Liver (tissue), 8 donors: ENCODE measurements at regions not wholly inside any gene's neighbourhood (a gene's known extent, or its start where the extent isn't known, plus 50 kb on each side); places are given as distances from the start of the nearest gene placed in this dataset.

Experiments
- DNase-seq: peaks from one replicate; pipeline ENCODE4 v3.0.0-alpha.2; 2017; ENCODE audit warnings: low spot score
- H3K27ac ChIP-seq, 2 donors: one replicate each; pipeline ENCODE4 v1.7.0; 2013; ENCODE audit warnings: inconsistent platforms in 2 of 2, low read length in 2 of 2, control low read depth in 1 of 2, low read depth in 1 of 2, mild to moderate bottlenecking in 1 of 2
- H3K27me3 ChIP-seq, 4 donors: one replicate each; pipeline versions ENCODE4 v1.6.1 to v1.7.0; 2013; ENCODE audit warnings: low read length in 3 of 4, inconsistent platforms in 1 of 4, mild to moderate bottlenecking in 1 of 4, moderate library complexity in 1 of 4; ENCODE audit not compliant: control insufficient read depth in 4 of 4, insufficient read depth in 4 of 4
- H3K36me3 ChIP-seq, 4 donors: one replicate each; pipeline versions ENCODE4 v1.6.1 to v1.7.0; 2013; ENCODE audit warnings: low read length in 3 of 4, mild to moderate bottlenecking in 3 of 4, low read depth in 1 of 4, moderate library complexity in 1 of 4; ENCODE audit not compliant: control insufficient read depth in 4 of 4, insufficient read depth in 3 of 4
- H3K4me1 ChIP-seq, 4 donors: one replicate each; pipeline versions ENCODE4 v1.6.1 to v1.7.0; 2013; ENCODE audit warnings: low read length in 3 of 4, mild to moderate bottlenecking in 3 of 4, moderate library complexity in 1 of 4; ENCODE audit not compliant: control insufficient read depth in 4 of 4, insufficient read depth in 4 of 4
- H3K4me3 ChIP-seq, 3 donors: one replicate each; pipeline versions ENCODE4 v1.6.1 to v1.7.0; 2013; ENCODE audit warnings: low read length in 3 of 3, control low read depth in 1 of 3, low read depth in 1 of 3, mild to moderate bottlenecking in 1 of 3
- H3K9ac ChIP-seq, 2 donors: one replicate each; pipeline ENCODE4 v1.7.0; 2013; ENCODE audit warnings: low read length in 2 of 2, mild to moderate bottlenecking in 2 of 2, moderate library complexity in 2 of 2, control low read depth in 1 of 2, low read depth in 1 of 2
- H3K9me3 ChIP-seq, 4 donors: one replicate each; pipeline versions ENCODE4 v1.6.1 to v1.7.0; 2013; ENCODE audit warnings: low read length in 3 of 4; ENCODE audit not compliant: control insufficient read depth in 4 of 4
- CTCF ChIP-seq: fragments of 150-350 bp; IDR thresholded peaks from 2 replicates; pipeline ENCODE4 v1.5.1; 2017; ENCODE audit warnings: improper control_type of control experiment, low read depth, low read length; ENCODE audit not compliant: missing input control
- EGR1 ChIP-seq, 2 donors: IDR thresholded peaks; 2 replicates each; pipeline ENCODE4 v1.6.1; 2016 to 2018; ENCODE audit warnings: antibody characterized with exemption in 2 of 2, low read depth in 2 of 2
- FOXA1 ChIP-seq: IDR thresholded peaks from 2 replicates; pipeline ENCODE4 v1.6.1; 2016; ENCODE audit warnings: antibody characterized with exemption
- FOXA2 ChIP-seq: IDR thresholded peaks from 2 replicates; pipeline ENCODE4 v1.6.1; 2016; ENCODE audit warnings: antibody characterized with exemption
- GABPA ChIP-seq, 2 donors: IDR thresholded peaks in 1 of 2; conservative IDR thresholded peaks in 1 of 2; 2 replicates each; pipeline ENCODE4 v1.6.1; 2016; ENCODE audit warnings: antibody characterized with exemption in 2 of 2, mild to moderate bottlenecking in 1 of 2, moderate library complexity in 1 of 2
- HNF4A ChIP-seq, 2 donors: conservative IDR thresholded peaks; 2 replicates each; pipeline ENCODE4 v1.6.1; 2016; ENCODE audit warnings: antibody characterized with exemption in 2 of 2, mild to moderate bottlenecking in 2 of 2
- HNF4G ChIP-seq: IDR thresholded peaks from 2 replicates; pipeline ENCODE4 v1.6.1; 2016; ENCODE audit warnings: antibody characterized with exemption
- JUND ChIP-seq, 2 donors: IDR thresholded peaks; 2 replicates each; pipeline ENCODE4 v1.6.1; 2016; ENCODE audit warnings: antibody characterized with exemption in 2 of 2
- MAX ChIP-seq: IDR thresholded peaks from 2 replicates; pipeline ENCODE4 v1.6.1; 2016; ENCODE audit warnings: antibody characterized with exemption
- NR2F2 ChIP-seq: IDR thresholded peaks from 2 replicates; pipeline ENCODE4 v1.6.1; 2016; ENCODE audit warnings: antibody characterized with exemption
- RAD21 ChIP-seq, 2 donors: IDR thresholded peaks; 2 replicates each; pipeline ENCODE4 v1.6.1; 2016; ENCODE audit warnings: antibody characterized with exemption in 2 of 2, mild to moderate bottlenecking in 2 of 2
- REST ChIP-seq: IDR thresholded peaks from 2 replicates; pipeline ENCODE4 v1.6.1; 2016; ENCODE audit warnings: antibody characterized with exemption, mild to moderate bottlenecking
- RXRA ChIP-seq, 2 donors: IDR thresholded peaks; 2 replicates each; pipeline ENCODE4 v1.6.1; 2017 to 2018; ENCODE audit warnings: antibody characterized with exemption in 2 of 2, mild to moderate bottlenecking in 1 of 2
- SP1 ChIP-seq: IDR thresholded peaks from 2 replicates; pipeline ENCODE4 v1.6.1; 2018; ENCODE audit warnings: antibody characterized with exemption, mild to moderate bottlenecking
- TAF1 ChIP-seq: conservative IDR thresholded peaks from 2 replicates; pipeline ENCODE4 v1.6.1; 2016; ENCODE audit warnings: antibody characterized with exemption, mild to moderate bottlenecking
- YY1 ChIP-seq: IDR thresholded peaks from 2 replicates; pipeline ENCODE4 v1.6.1; 2016; ENCODE audit warnings: antibody characterized with exemption, mild to moderate bottlenecking
- ZBTB33 ChIP-seq: IDR thresholded peaks from 2 replicates; pipeline ENCODE4 v1.6.1; 2016; ENCODE audit warnings: antibody characterized with exemption
- WGBS: extraction: QIAGEN DNeasy Blood & Tissue Kit; methylation state at CpG from one replicate; pipeline ENCODE4 v1.1.7; 2013; 5-methylcytosine and 5-hydroxymethylcytosine counted together
- donor health status: healthy.
- donor health status: healthy.
- donor health status: healthy.
- donor health status: healthy.
- donor health status: healthy.

GRCh38 chr21:16388291-16388690 lies 658.5 kb downstream of the USP25 start:
- TF ChIP-seq RXRA (IDR thresholded peaks at IDR 0.05) (no peak), TAF1 (no peak), JUND (IDR thresholded peaks at IDR 0.05) (no peak), GABPA (IDR thresholded peaks at IDR 0.05 in 1 of 2, conservative IDR thresholded peaks at IDR 0.05 in 1 of 2) (no peak), RAD21 (IDR thresholded peaks at IDR 0.05) (no peak), HNF4G (no peak)
- 97% methylated on average over 4 of the region's 4 CpGs for WGBS
- peaks cover 0 to 4% (median under 1%) of the 10 kb centered on the region in 4 donors for H3K36me3 ChIP-seq

GRCh38 chr21:16388911-16389560 lies 659.3 kb downstream of the USP25 start:
- Histone ChIP-seq H3K9ac (peak overlapping the region in 1 of 2 donors; percentile 26), H3K9me3 (no peaks in the 10 kb centered on the region), H3K4me1 (no peaks in the 10 kb centered on the region), H3K27ac (no peak overlapping the region), H3K4me3 (no peak overlapping the region), H3K27me3 (no peaks in the 10 kb centered on the region), H3K36me3 (peaks cover 0 to 4% (median under 1%) of the 10 kb centered on the region in 4 donors)
- DNase-seq = no peak
- WGBS = 92% methylated on average over 2 of the region's 2 CpGs
- TF ChIP-seq EGR1 (IDR thresholded peaks at IDR 0.05; ENCODE audit: low read depth in 2 of 2) (no peak), ZBTB33 (no peak), YY1 (no peak), REST (no peak), HNF4A (conservative IDR thresholded peaks at IDR 0.05) (no peak), TAF1 (no peak), HNF4G (no peak), FOXA2 (no peak), MAX (no peak), FOXA1 (no peak), SP1 (no peak), CTCF (no peak), NR2F2 (no peak), RXRA (IDR thresholded peaks at IDR 0.05) (no peak)

More at GRCh38 chr21:16388291-16388690, 658.5 kb downstream of the USP25 start:
- no peak for DNase-seq
- no peak overlapping the region for H3K4me3 ChIP-seq
- no peaks in the 10 kb centered on the region for H3K4me1 ChIP-seq
- no peak overlapping the region for H3K27ac ChIP-seq
- H3K9ac ChIP-seq = no peak overlapping the region
- H3K9me3 ChIP-seq = no peaks in the 10 kb centered on the region
- no peaks in the 10 kb centered on the region for H3K27me3 ChIP-seq
